OCI-LY3 (cell line): ENCODE measurements at regions not wholly inside any gene's neighbourhood (a gene's known extent, or its start where the extent isn't known, plus 50 kb on each side); places are given as distances from the start of the nearest gene placed in this dataset.

ENCODE experiments used
- H2AFZ ChIP-seq: fragments of 200-600, 300-600 bp; shearing (Covaris generic); 2 replicates; pipeline ENCODE4 v1.6.0; 2014; ENCODE audit warnings: antibody characterized with exemption, low read depth, low read length
- H3K27ac ChIP-seq: fragments of 200-600, 300-600 bp; sonication (generic); 2 replicates; pipeline ENCODE4 v1.5.1; 2014; ENCODE audit warnings: mild to moderate bottlenecking, low read length, moderate library complexity, mixed read lengths
- H3K27me3 ChIP-seq: fragments of 200-600, 300-600 bp; sonication (generic); 2 replicates; pipeline ENCODE4 v1.6.1; 2014; ENCODE audit warnings: low read depth, low read length, mixed read lengths
- H3K36me3 ChIP-seq: fragments of 200-600, 300-600 bp; sonication (generic); replicated peaks from 2 replicates; pipeline ENCODE3; 2014; ENCODE audit warnings: low read depth, low read length, mixed read lengths
- H3K4me1 ChIP-seq: fragments of 300-600, 200-600 bp; sonication (generic); 2 replicates; pipeline ENCODE4 v1.6.1; 2014; ENCODE audit warnings: low read length, mixed read lengths
- H3K4me2 ChIP-seq: fragments of 200-600, 300-600 bp; sonication (generic); 2 replicates; pipeline ENCODE4 v1.6.1; 2014; ENCODE audit warnings: low read length, mixed read lengths
- H3K4me3 ChIP-seq: fragments of 300-600, 200-600 bp; sonication (generic); 2 replicates; pipeline ENCODE4 v1.5.1; 2014; ENCODE audit warnings: antibody characterized with exemption, mild to moderate bottlenecking, low read length, moderate library complexity
- H3K79me2 ChIP-seq: fragments of 300-600, 200-600 bp; shearing (Covaris generic); 2 replicates; pipeline ENCODE4 v1.6.1; 2014; ENCODE audit warnings: mild to moderate bottlenecking, low read length, mixed read lengths
- H3K9ac ChIP-seq: fragments of 300-600, 200-600 bp; shearing (Covaris generic); 2 replicates; pipeline ENCODE4 v1.6.0; 2014; ENCODE audit warnings: mild to moderate bottlenecking, low read length, moderate library complexity
- H3K9me3 ChIP-seq: fragments of 200-600, 300-600 bp; shearing (Covaris generic); 2 replicates; pipeline ENCODE4 v1.6.1; 2014; ENCODE audit warnings: low read length, mixed read lengths; ENCODE audit not compliant: insufficient read depth
- H4K20me1 ChIP-seq: fragments of 200-600, 300-600 bp; sonication (generic); 2 replicates; pipeline ENCODE4 v1.6.1; 2016; ENCODE audit warnings: low read length, mixed read lengths; ENCODE audit not compliant: insufficient read depth
- CTCF ChIP-seq: fragments of 200-600, 300-600 bp; sonication (generic); IDR thresholded peaks from 2 replicates; pipeline ENCODE4 v1.5.1; 2014; ENCODE audit warnings: antibody characterized with exemption, low read length, low read depth
- EZH2phosphoT487 ChIP-seq: fragments of 200-600 bp; shearing (Covaris generic); IDR thresholded peaks from 2 replicates; pipeline ENCODE4 v1.6.1; 2018; ENCODE audit warnings: antibody characterized with exemption, mixed run types, low read depth

GRCh38 chr4:178138491-178138890 is 696.3 kb upstream of the AGA start:
- Histone ChIP-seq H3K79me2 (no peaks in the 10 kb centered on the region), H3K9me3 (no peaks in the 10 kb centered on the region), H2AFZ (no peak overlapping the region), H3K4me1 (no peaks in the 10 kb centered on the region), H3K4me2 (no peak overlapping the region), H3K27me3 (no peaks in the 10 kb centered on the region), H3K27ac (no peak overlapping the region), H3K4me3 (no peak overlapping the region), H3K36me3 (no peaks in the 10 kb centered on the region), H4K20me1 (no peaks in the 10 kb centered on the region), H3K9ac (no peak overlapping the region)
- TF ChIP-seq EZH2phosphoT487 (no peak), CTCF (no peak)

- Histone ChIP-seq H3K9me3 (no peaks in the 10 kb centered on the region), H2AFZ (no peak overlapping the region), H4K20me1 (no peaks in the 10 kb centered on the region), H3K4me3 (no peak overlapping the region), H3K27ac (no peak overlapping the region), H3K36me3 (no peaks in the 10 kb centered on the region), H3K4me2 (no peak overlapping the region), H3K9ac (no peak overlapping the region), H3K79me2 (no peaks in the 10 kb centered on the region), H3K4me1 (no peaks in the 10 kb centered on the region), H3K27me3 (no peaks in the 10 kb centered on the region)
- TF ChIP-seq CTCF (no peak), EZH2phosphoT487 (no peak)
These were observed 698.2 kb upstream of the AGA start for GRCh38 chr4:178140326-178140915.

GRCh38 chr4:178142724-178143123 is 700.5 kb upstream of the AGA start:
- Histone ChIP-seq H3K4me1 (no peaks in the 10 kb centered on the region), H3K9me3 (no peaks in the 10 kb centered on the region)

GRCh38 chr4:178148106-178148505 is 705.9 kb upstream of the AGA start:
- Histone ChIP-seq H2AFZ (no peak overlapping the region), H3K9me3 (no peaks in the 10 kb centered on the region), H4K20me1 (no peaks in the 10 kb centered on the region), H3K4me3 (no peak overlapping the region), H3K4me2 (no peak overlapping the region), H3K27ac (no peak overlapping the region), H3K4me1 (no peaks in the 10 kb centered on the region), H3K27me3 (no peaks in the 10 kb centered on the region), H3K79me2 (no peaks in the 10 kb centered on the region), H3K36me3 (no peaks in the 10 kb centered on the region), H3K9ac (no peak overlapping the region)
- TF ChIP-seq CTCF, result no peak
- no peak for TF ChIP-seq EZH2phosphoT487

More at GRCh38 chr4:178142724-178143123, 700.5 kb upstream of the AGA start:
- Histone ChIP-seq H2AFZ (no peak overlapping the region), H4K20me1 (no peaks in the 10 kb centered on the region), H3K27me3 (no peaks in the 10 kb centered on the region), H3K4me3 (no peak overlapping the region), H3K9ac (no peak overlapping the region), H3K4me2 (no peak overlapping the region), H3K27ac (no peak overlapping the region), H3K36me3 (no peaks in the 10 kb centered on the region), H3K79me2 (no peaks in the 10 kb centered on the region)
- TF ChIP-seq EZH2phosphoT487 (no peak), CTCF (no peak)
